22Rv1 (cell line): ENCODE measurements at regions not wholly inside any gene's neighbourhood (a gene's known extent, or its start where the extent isn't known, plus 50 kb on each side); places are given as distances from the start of the nearest gene placed in this dataset.

ENCODE experiments used
- H3K27ac ChIP-seq: fragments of 450-650 bp; 2 replicates; pipeline ENCODE4 v1.5.1; 2017
- CTCF ChIP-seq: fragments of 450-650 bp; IDR thresholded peaks from 2 replicates; pipeline ENCODE4 v1.5.1; 2017; ENCODE audit warnings: mild to moderate bottlenecking
- ZFX ChIP-seq: fragments of 450-650 bp; IDR thresholded peaks from 2 replicates; pipeline ENCODE4 v1.6.1; 2017; ENCODE audit warnings: antibody characterized with exemption, borderline replicate concordance

- TF ChIP-seq ZFX (no peak), CTCF (no peak)
- H3K27ac ChIP-seq: no peak overlapping the region
These were observed 69.4 kb downstream of the TOMM20 start for GRCh38 chr1:235059221-235059620.

- H3K27ac ChIP-seq: no peak overlapping the region
These were observed 69.9 kb downstream of the TOMM20 start for GRCh38 chr1:235058695-235059094.

GRCh38 chr1:235057385-235058306 lies 71.0 kb downstream of the TOMM20 start:
- no peak for TF ChIP-seq ZFX
- no peak for TF ChIP-seq CTCF
- no peak overlapping the region for H3K27ac ChIP-seq

More at GRCh38 chr1:235058695-235059094, 69.9 kb downstream of the TOMM20 start:
- TF ChIP-seq CTCF (no peak), ZFX (no peak)

DNA sequence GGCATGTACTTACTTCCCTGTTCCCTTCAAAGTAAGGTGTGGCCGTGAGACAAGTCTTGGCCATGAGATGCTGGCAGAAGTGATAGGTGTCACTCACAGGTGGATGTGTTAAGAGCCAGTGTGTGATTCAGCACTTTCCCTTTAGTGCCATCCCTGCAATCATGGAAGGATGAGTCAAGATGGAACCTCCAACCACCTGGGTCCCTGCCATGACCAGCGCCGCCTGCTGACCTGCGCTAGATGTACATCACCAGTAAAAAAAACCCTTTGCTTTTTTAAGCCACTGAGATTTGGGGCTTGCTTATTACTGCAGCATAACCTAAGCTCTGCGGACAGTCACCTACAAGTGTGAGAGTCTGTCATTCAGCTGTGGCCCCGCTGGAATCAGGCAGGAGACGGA lies 71.7 kb downstream of the TOMM20 start:
- no peak for TF ChIP-seq ZFX
- peak; percentile 19; the same call in 1 of the 2 replicates for TF ChIP-seq CTCF
- H3K27ac ChIP-seq: no peak overlapping the region

DNA sequence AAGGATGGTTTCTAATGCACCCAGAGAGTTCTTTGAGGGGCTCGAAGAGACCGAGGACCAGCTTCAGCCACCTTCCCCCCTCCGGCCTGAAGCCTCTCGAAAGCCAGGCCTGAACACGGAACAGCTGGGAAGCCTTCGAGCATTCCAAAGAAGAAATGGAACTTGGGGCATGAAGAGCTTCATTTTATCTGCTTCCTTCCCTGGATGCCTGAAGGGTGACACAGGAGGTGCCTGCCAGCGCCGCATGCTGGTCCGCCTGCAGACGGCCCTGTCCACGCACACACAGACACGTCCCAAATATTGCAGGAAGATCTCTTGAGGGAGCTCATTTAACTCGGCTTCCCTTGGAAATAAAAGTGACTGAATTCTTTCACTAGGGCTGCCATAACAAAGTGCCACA lies 73.7 kb downstream of the TOMM20 start:
- TF ChIP-seq ZFX: no peak
- no peak for TF ChIP-seq CTCF
- H3K27ac ChIP-seq: no peak overlapping the region

GRCh38 chr1:235054466-235054865 lies 74.2 kb downstream of the TOMM20 start:
- no peak for TF ChIP-seq CTCF
- no peak for TF ChIP-seq ZFX
- no peak overlapping the region for H3K27ac ChIP-seq
